Sciatic nerve (tissue), 2 donors: ENCODE measurements at regions not wholly inside any gene's neighbourhood (a gene's known extent, or its start where the extent isn't known, plus 50 kb on each side); places are given as distances from the start of the nearest gene placed in this dataset.
A peak's percentile ranks its signal among the peaks of the same experiment; 100 is the strongest.
"Not testable (repeated sequence)": the region's sequence is repeated elsewhere in the genome, so short reads cannot be mapped to it uniquely, and the experiment has no call there.

Experiments
- ATAC-seq: fragments of 200-7000 bp; cut with Tn5 transposase; one replicate; pipeline ENCODE4 v1.9.1; 2020; ENCODE audit warnings: mild to moderate bottlenecking, moderate library complexity
- DNase-seq: peaks from one replicate; pipeline ENCODE4 v3.0.0-alpha.2; 2020; ENCODE audit warnings: low spot score
- intact Hi-C: fragments of 100-400 bp; cut with DNase I; formaldehyde crosslinking; loops from one replicate; pipeline ENCODE4 v1.14.2; 2022
- donor health status: DM: no; HTN: no; CAD: no.
- donor health status: DM: no; HTN: no; CAD: no.

- ATAC-seq (no peak), DNase-seq (no peak)
- intact Hi-C loops: loop anchor here (5.0 kb wide), 1 partner anchor 1167 kb away; no protein-coding TSS in a partner anchor
Measured at GRCh38 chr3:177440456-177441104, 243.3 kb upstream of the TBL1XR1 start.

GRCh38 chr3:177441276-177441812 is 244.1 kb upstream of the TBL1XR1 start:
- intact Hi-C loops: loop anchor here (5.0 kb wide), 1 partner anchor 1166 kb away; no protein-coding TSS in a partner anchor
- no peak for ATAC-seq
- no peak for DNase-seq

- ATAC-seq (peak; percentile 64), DNase-seq (no peak)
- intact Hi-C loops: loop anchor here (5.0 kb wide), 1 partner anchor 1165 kb away; no protein-coding TSS in a partner anchor
Measured at GRCh38 chr3:177441813-177442646, 244.7 kb upstream of the TBL1XR1 start.

- no peak for ATAC-seq
- no peak for DNase-seq
- intact Hi-C loops: loop anchor here (5.0 kb wide), 1 partner anchor 1164 kb away; no protein-coding TSS in a partner anchor
Measured at GRCh38 chr3:177443469-177443868, 246.2 kb upstream of the TBL1XR1 start.

- ATAC-seq (no peak), DNase-seq (no peak)
- intact Hi-C loops: loop anchor here (5.0 kb wide), 1 partner anchor 1163 kb away; no protein-coding TSS in a partner anchor
Measured at GRCh38 chr3:177444696-177445095, 247.4 kb upstream of the TBL1XR1 start.

GRCh38 chr3:177445549-177445948 is 248.3 kb upstream of the TBL1XR1 start:
- intact Hi-C loops: no loop called here

GRCh38 chr3:177446165-177446601 is 248.9 kb upstream of the TBL1XR1 start:
- ATAC-seq (peak; percentile 47), DNase-seq (no peak)
- intact Hi-C loops: no loop called here

More at GRCh38 chr3:177445549-177445948, 248.3 kb upstream of the TBL1XR1 start:
- ATAC-seq (no peak), DNase-seq (no peak)

GRCh38 chr3:177447938-177448337 is 250.7 kb upstream of the TBL1XR1 start:
- ATAC-seq: no peak
- intact Hi-C loops: no loop called here
- DNase-seq: no peak

GRCh38 chr3:177448987-177449359 is 251.7 kb upstream of the TBL1XR1 start:
- intact Hi-C loops: no loop called here
- DNase-seq (no peak), ATAC-seq (no peak)

- DNase-seq (no peak), ATAC-seq (peak; percentile 58)
- intact Hi-C loops: no loop called here
Measured at GRCh38 chr3:177449360-177450006, 252.2 kb upstream of the TBL1XR1 start.

- no peak for DNase-seq
- ATAC-seq: no peak
- intact Hi-C loops: no loop called here
Measured at GRCh38 chr3:177451301-177451750, 254.0 kb upstream of the TBL1XR1 start.

- ATAC-seq (peak; percentile 70), DNase-seq (no peak)
- intact Hi-C loops: no loop called here
Measured at GRCh38 chr3:177451864-177452830, 254.9 kb upstream of the TBL1XR1 start.

GRCh38 chr3:177452831-177453450 is 255.7 kb upstream of the TBL1XR1 start:
- ATAC-seq: no peak
- intact Hi-C loops: no loop called here

GRCh38 chr3:177453451-177453844 is 256.2 kb upstream of the TBL1XR1 start:
- ATAC-seq: no peak
- intact Hi-C loops: no loop called here
- no peak for DNase-seq

More at GRCh38 chr3:177452831-177453450, 255.7 kb upstream of the TBL1XR1 start:
- DNase-seq: no peak

- intact Hi-C loops, DNase-seq, ATAC-seq: not testable (repeated sequence)
Measured at GRCh38 chr3:177457204-177457603, 259.9 kb upstream of the TBL1XR1 start.

- no peak for DNase-seq
- peak; percentile 97 for ATAC-seq
- intact Hi-C loops: no loop called here
Measured at GRCh38 chr3:177459401-177459800, 262.1 kb upstream of the TBL1XR1 start.

GRCh38 chr3:177460047-177460446 is 262.8 kb upstream of the TBL1XR1 start:
- peak; percentile 58 for ATAC-seq
- no peak for DNase-seq
- intact Hi-C loops: no loop called here

- ATAC-seq (no peak), DNase-seq (no peak)
- intact Hi-C loops: no loop called here
Measured at GRCh38 chr3:177461765-177462164, 264.5 kb upstream of the TBL1XR1 start.
